ENCODE measurements at regions not wholly inside any gene's neighbourhood (a gene's known extent, or its start where the extent isn't known, plus 50 kb on each side); places are given as distances from the start of the nearest gene placed in this dataset.

- no peak for TF ChIP-seq CTCF (IDR thresholded peaks at IDR 0.05; ENCODE audit: borderline replicate concordance, extremely low read depth, low read length, poor library complexity, severe bottlenecking)
- no peak for TF ChIP-seq EZH2 (IDR thresholded peaks at IDR 0.05; ENCODE audit: borderline replicate concordance, low read depth, low read length, severe bottlenecking)
Observed at GRCh38 chr13:105452895-105453294, 1082.6 kb downstream of the EFNB2 start.
